OCI-LY1 (cell line): ENCODE measurements at regions not wholly inside any gene's neighbourhood (a gene's known extent, or its start where the extent isn't known, plus 50 kb on each side); places are given as distances from the start of the nearest gene placed in this dataset.

Experiments used
- EZH2 ChIP-seq: fragments of 200-600 bp; sonication (generic), shearing (Covaris generic); IDR thresholded peaks from 2 replicates; pipeline ENCODE4 v1.8.0; 2017; ENCODE audit warnings: borderline replicate concordance, mixed run types, mild to moderate bottlenecking, antibody characterized with exemption, low read length, moderate library complexity, mixed read lengths
- TF ChIP-seq, protein P1 (sequence below): fragments of 200-600 bp; sonication (generic), shearing (Covaris generic); IDR thresholded peaks from 2 replicates; pipeline ENCODE4 v1.5.1; 2017; ENCODE audit warnings: mild to moderate bottlenecking, antibody characterized with exemption, low read length, moderate library complexity, mixed read lengths

- TF ChIP-seq, protein P1, sequence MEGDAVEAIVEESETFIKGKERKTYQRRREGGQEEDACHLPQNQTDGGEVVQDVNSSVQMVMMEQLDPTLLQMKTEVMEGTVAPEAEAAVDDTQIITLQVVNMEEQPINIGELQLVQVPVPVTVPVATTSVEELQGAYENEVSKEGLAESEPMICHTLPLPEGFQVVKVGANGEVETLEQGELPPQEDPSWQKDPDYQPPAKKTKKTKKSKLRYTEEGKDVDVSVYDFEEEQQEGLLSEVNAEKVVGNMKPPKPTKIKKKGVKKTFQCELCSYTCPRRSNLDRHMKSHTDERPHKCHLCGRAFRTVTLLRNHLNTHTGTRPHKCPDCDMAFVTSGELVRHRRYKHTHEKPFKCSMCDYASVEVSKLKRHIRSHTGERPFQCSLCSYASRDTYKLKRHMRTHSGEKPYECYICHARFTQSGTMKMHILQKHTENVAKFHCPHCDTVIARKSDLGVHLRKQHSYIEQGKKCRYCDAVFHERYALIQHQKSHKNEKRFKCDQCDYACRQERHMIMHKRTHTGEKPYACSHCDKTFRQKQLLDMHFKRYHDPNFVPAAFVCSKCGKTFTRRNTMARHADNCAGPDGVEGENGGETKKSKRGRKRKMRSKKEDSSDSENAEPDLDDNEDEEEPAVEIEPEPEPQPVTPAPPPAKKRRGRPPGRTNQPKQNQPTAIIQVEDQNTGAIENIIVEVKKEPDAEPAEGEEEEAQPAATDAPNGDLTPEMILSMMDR, result no peak
- TF ChIP-seq EZH2, result no peak
Measured at GRCh38 chr7:35869810-35870209, 69.0 kb downstream of the SEPTIN7 start.
